ENCODE measurements at regions not wholly inside any gene's neighbourhood (a gene's known extent, or its start where the extent isn't known, plus 50 kb on each side); places are given as distances from the start of the nearest gene placed in this dataset.

DNA sequence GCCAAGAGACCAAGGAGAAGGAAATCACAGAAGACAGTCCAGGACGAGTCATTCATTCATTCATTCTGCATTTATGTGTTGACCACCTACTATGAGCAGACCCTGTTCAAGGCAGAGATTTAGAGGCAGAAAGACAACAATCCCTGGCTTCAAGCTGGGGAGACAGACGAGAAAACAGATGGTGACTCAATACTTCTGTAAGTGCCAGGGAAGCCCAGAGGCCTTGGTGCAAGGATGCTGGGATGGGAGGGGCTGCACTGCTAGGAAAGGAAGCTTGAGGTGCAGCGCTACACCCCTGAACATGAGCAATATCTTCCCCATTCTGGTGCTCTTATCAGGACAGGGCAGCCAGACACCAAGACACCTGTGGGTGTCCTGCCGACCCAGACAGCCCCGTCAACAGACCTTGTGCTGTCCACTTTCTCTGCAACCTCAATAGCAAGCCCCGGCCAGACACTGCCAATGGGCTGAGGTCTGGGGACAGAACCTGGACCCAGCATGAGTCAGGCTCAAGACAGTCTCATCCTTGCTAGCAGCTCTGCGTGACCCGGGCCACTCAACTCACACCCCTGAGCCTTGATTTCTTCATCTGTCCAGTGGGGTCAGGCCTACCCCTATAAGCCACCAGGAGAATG is 163.5 kb downstream of the COPRS start:
- Mint-ChIP-seq H3K27me3 (ENCODE audit: low read depth) (no peaks in the 10 kb centered on the region), H3K36me3 (ENCODE audit: low read depth) (no peaks in the 10 kb centered on the region), H3K9me3 (no peaks in the 10 kb centered on the region), H3K4me1 (ENCODE audit: low read depth) (no peaks in the 10 kb centered on the region), H3K27ac (no peak overlapping the region), H3K4me3 (ENCODE audit: low read depth) (no peak overlapping the region)
- intact Hi-C loops (cut with micrococcal nuclease) = no loop called here
- DNase-seq (ENCODE audit: low spot score) = no peak

DNA sequence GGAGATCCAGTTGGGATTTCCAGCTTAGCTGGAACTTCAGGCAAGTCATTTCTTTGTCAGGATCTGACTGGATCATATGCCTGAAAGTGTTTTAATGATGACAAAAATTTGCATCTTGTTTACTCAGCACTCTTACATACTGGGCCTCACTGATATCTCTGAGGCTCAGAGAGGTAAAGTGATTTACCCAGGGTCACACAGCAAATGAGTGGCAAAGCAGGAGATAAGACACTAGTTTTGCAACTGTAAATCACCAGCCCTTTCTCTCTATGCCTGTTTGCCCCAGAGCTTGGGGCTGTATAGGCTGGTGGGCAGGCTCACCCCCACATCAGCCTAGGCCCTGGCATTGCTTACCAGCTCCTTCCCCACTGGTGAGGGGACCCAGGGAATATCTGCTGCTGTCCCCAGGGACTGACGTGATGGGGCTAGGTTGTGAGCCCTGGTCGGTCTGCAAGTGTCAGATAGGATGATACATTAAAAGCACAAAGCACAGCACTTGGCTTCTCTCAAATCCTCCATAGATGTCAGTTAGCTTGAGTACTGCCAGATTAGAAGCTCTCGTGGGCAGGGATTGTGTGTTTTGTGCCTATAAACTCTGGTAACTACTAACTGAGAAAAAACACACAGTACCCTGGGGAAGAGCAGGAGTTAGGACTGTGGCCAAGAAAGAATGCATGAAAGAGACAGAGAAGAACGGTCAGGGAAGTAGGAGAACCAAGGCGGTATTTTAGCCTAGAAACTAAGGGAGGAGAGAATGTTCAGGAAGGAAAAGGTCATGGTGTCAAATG is 165.4 kb downstream of the COPRS start:
- H3K27me3 Mint-ChIP-seq (ENCODE audit: low read depth) = no peaks in the 10 kb centered on the region
- no peaks in the 10 kb centered on the region for H3K4me1 Mint-ChIP-seq (ENCODE audit: low read depth)
- H3K9me3 Mint-ChIP-seq = no peaks in the 10 kb centered on the region
- H3K4me3 Mint-ChIP-seq (ENCODE audit: low read depth) = no peak overlapping the region
- intact Hi-C loops (cut with micrococcal nuclease) = no loop called here
- no peak overlapping the region for H3K27ac Mint-ChIP-seq
- DNase-seq (ENCODE audit: low spot score) = no peak
- no peaks in the 10 kb centered on the region for H3K36me3 Mint-ChIP-seq (ENCODE audit: low read depth)

DNA sequence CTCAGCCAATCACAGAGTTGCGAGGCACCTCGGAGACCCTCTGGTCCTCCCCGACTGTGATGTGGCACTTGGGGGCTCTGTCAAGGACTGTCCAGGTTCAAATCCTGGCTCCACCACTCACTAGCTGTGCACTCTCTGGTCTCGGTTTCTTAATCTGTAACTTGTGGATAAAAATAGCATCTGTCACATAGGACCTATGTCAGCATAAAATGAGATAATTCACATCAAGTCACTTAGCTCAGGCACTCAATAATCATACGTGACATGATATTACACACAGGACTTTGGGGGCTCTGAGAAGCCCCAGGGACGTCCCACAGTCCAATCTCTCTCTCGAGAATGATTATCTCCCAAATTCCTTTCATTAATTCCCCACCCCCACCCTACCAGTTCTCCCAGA is 166.4 kb downstream of the COPRS start:
- Mint-ChIP-seq H3K4me1 (ENCODE audit: low read depth) (no peaks in the 10 kb centered on the region), H3K9me3 (no peaks in the 10 kb centered on the region), H3K27ac (no peak overlapping the region), H3K27me3 (ENCODE audit: low read depth) (no peaks in the 10 kb centered on the region), H3K36me3 (ENCODE audit: low read depth) (no peaks in the 10 kb centered on the region), H3K4me3 (ENCODE audit: low read depth) (no peak overlapping the region)
- intact Hi-C loops (cut with micrococcal nuclease) = no loop called here
- no peak for DNase-seq (ENCODE audit: low spot score)

DNA sequence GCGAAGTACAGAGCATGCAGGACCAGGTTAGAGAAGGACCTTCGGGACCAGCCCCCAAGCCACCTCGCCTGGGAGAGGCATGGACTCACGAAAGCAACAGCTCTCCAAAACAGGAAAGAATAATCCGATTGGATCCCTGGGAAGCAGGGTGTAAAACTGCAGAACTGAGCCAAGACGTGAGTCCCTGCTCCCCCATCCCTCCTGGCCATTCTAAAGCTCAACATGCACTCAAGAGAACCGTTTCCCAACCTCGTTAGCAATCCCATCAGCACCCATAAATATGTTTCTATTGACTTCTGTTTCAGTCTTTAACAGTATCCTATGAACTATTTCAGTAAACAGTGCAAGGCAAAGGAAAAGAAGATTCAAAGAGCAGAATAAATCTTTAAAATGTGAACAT is 167.0 kb downstream of the COPRS start:
- intact Hi-C loops (cut with micrococcal nuclease) = no loop called here
- H3K27me3 Mint-ChIP-seq (ENCODE audit: low read depth) = no peaks in the 10 kb centered on the region
- DNase-seq (ENCODE audit: low spot score) = no peak
- no peaks in the 10 kb centered on the region for H3K36me3 Mint-ChIP-seq (ENCODE audit: low read depth)
- H3K4me3 Mint-ChIP-seq (ENCODE audit: low read depth) = no peak overlapping the region
- H3K4me1 Mint-ChIP-seq (ENCODE audit: low read depth) = no peaks in the 10 kb centered on the region
- H3K27ac Mint-ChIP-seq = no peak overlapping the region
- H3K9me3 Mint-ChIP-seq = no peaks in the 10 kb centered on the region

DNA sequence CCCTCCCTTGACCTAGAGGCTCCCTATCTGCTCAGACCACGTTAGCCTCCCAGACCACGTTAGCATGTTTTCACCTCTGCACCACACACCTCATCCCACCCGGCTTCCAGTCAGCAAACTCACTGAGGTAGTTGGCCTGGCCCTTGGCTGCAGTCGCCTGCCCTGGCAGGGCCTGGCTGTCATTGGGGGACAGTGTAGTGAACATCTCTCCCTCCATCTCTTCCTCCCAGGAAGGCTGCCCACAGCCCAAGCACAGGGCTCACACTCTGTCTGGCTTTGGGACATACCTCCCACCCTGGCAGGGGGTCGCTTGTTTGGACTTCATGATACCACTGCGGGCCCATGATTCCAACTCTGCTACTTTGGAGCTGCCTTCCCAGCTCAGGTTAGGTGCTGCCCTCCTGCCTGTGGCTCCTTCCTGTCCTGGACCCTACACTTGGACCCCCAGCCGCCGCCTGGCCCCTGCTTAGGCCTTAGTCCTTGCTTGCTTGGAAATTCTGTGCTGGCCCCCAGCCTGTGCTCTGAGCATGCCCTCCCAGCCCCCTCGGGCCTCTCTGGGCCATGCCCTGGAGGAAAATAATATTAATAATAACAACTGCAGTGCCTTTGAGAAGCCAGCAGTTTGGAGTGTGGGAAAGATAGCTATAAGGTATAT is 167.7 kb downstream of the COPRS start:
- Mint-ChIP-seq H3K4me1 (ENCODE audit: low read depth) (no peaks in the 10 kb centered on the region), H3K27ac (no peak overlapping the region), H3K4me3 (ENCODE audit: low read depth) (no peak overlapping the region), H3K27me3 (ENCODE audit: low read depth) (peaks cover 3% of the 10 kb centered on the region), H3K9me3 (no peaks in the 10 kb centered on the region), H3K36me3 (ENCODE audit: low read depth) (no peaks in the 10 kb centered on the region)
- intact Hi-C loops (cut with micrococcal nuclease) = no loop called here
- DNase-seq (ENCODE audit: low spot score) = no peak

DNA sequence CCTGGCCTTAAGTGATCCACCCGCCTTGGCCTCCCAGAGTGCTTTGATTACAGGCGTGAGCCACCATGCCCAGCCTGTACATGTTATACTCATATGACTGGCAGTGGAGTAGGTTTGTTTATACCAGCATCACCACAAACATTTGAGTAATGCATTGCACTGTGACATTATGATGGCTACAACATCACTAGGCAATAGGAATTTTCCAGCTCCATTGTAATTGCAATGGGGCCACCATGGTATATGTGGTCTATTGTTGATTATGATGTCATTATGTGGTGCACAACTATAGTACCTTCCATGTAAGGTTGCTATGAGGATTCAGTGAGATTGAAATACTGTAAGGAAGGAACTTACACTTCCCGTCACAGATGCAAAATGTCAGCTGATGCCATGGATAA is 168.9 kb downstream of the COPRS start:
- Mint-ChIP-seq H3K36me3 (ENCODE audit: low read depth) (no peaks in the 10 kb centered on the region), H3K9me3 (no peaks in the 10 kb centered on the region), H3K4me1 (ENCODE audit: low read depth) (no peaks in the 10 kb centered on the region), H3K4me3 (ENCODE audit: low read depth) (no peak overlapping the region), H3K27ac (no peak overlapping the region), H3K27me3 (ENCODE audit: low read depth) (peaks cover 3% of the 10 kb centered on the region)
- intact Hi-C loops (cut with micrococcal nuclease) = no loop called here
- DNase-seq (ENCODE audit: low spot score) = no peak

DNA sequence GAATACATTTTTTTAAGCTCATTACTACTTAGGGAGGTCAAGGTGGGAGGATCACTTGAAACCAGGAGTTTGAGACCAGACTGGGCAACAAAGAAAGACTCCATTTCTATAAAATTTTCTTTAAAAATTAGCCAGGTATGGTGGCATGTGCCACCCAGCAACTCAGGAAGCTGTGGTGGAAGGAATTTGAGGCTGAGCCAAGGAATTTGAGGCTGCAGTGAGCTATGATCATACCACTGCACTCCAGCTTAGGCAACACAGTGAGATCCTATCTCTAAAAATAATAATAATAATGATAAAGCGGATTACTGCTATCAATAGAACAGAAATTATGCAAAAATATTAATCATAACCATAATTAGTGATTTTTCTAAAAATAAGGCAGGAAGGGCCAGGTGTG is 170.3 kb downstream of the COPRS start:
- Mint-ChIP-seq H3K36me3 (ENCODE audit: low read depth) (no peaks in the 10 kb centered on the region), H3K9me3 (no peaks in the 10 kb centered on the region), H3K27me3 (ENCODE audit: low read depth) (peaks cover 7% of the 10 kb centered on the region), H3K4me1 (ENCODE audit: low read depth) (no peaks in the 10 kb centered on the region), H3K27ac (no peak overlapping the region), H3K4me3 (ENCODE audit: low read depth) (no peak overlapping the region)
- no peak for DNase-seq (ENCODE audit: low spot score)
- intact Hi-C loops (cut with micrococcal nuclease) = loop anchor here (10.0 kb wide), 1 partner anchor 134 kb away; no protein-coding TSS in a partner anchor

DNA sequence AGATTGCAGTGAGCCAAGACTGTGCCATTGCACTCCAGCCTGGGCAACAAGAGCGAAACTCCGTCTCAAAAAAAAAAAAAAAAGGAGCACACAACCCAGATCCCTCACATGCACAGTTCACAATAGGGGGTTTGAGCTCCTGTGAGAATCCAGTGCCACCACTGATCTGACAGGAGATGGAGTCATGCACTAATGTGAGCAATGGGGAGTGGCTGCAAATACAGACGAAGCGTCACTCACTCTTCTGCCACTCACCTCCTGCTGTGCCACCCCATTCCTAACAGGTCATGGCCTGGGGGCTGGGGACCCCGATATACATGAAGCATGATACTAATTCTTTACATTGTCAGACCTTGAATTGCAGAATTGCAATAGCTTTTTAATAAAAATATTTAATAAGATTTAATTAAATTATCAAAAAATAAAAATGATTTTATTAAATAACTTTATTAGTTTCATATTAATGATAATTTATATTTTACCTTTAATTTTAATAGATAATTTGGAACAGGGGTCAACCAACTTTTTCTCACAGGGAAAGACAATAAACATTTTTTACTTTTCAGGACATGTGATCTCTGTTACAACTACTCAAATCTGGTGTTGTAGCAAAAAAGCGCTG is 171.4 kb downstream of the COPRS start:
- Mint-ChIP-seq H3K4me3 (ENCODE audit: low read depth) (no peak overlapping the region), H3K27me3 (ENCODE audit: low read depth) (peaks cover 13% of the 10 kb centered on the region), H3K9me3 (no peaks in the 10 kb centered on the region), H3K27ac (no peak overlapping the region), H3K4me1 (ENCODE audit: low read depth) (no peaks in the 10 kb centered on the region), H3K36me3 (ENCODE audit: low read depth) (no peaks in the 10 kb centered on the region)
- no peak for DNase-seq (ENCODE audit: low spot score)
- intact Hi-C loops (cut with micrococcal nuclease) = loop anchor here (10.0 kb wide), 1 partner anchor 133 kb away; no protein-coding TSS in a partner anchor

DNA sequence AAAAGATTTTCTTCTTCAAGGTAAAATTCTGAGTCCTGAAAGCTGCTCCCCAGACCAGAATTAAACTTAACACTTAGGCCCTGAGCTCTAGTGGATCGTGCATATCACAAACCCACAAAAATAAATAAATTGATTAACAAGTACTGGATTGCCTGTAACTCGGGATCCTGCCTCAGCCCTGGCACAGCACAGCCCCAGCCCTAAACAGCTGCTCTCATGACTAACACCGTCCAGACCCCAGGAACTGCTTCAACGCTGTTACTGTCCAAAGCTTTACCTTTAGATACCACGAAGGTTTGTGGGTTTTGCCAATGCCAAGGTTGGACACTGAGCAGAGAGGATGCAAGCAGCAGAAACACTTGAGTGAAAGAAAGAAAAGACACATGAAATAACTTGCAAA is 172.5 kb downstream of the COPRS start:
- Mint-ChIP-seq H3K4me1 (ENCODE audit: low read depth) (peaks cover 4% of the 10 kb centered on the region), H3K4me3 (ENCODE audit: low read depth) (no peak overlapping the region), H3K9me3 (no peaks in the 10 kb centered on the region), H3K27me3 (ENCODE audit: low read depth) (peaks cover 18% of the 10 kb centered on the region), H3K27ac (no peak overlapping the region), H3K36me3 (ENCODE audit: low read depth) (no peaks in the 10 kb centered on the region)
- intact Hi-C loops (cut with micrococcal nuclease) = loop anchor here (10.0 kb wide), 1 partner anchor 132 kb away; no protein-coding TSS in a partner anchor
- no peak for DNase-seq (ENCODE audit: low spot score)

DNA sequence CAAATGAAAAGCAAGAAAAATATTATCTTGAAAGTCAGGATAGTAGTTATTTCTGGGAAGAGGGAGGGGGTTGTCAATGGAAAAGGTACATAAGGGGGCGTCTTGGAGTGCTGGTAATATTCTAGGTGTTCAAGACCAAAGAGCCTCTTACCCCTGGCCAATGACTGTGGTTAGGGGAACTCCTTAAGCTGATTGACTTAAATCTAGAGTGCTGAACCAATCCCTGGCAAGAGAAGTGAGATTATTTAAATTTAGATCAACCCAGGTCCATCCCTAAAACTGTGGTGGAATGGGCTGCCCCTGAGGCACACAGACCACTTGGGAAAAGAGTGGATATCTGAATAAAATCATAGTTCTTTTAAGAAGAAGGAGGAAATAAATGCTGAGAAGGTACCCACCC is 174.1 kb downstream of the COPRS start:
- peaks cover 25% of the 10 kb centered on the region for H3K27me3 Mint-ChIP-seq (ENCODE audit: low read depth)
- intact Hi-C loops (cut with micrococcal nuclease) = loop anchor here (10.0 kb wide), 1 partner anchor 130 kb away; no protein-coding TSS in a partner anchor
- H3K9me3 Mint-ChIP-seq = no peaks in the 10 kb centered on the region
- no peak overlapping the region for H3K4me3 Mint-ChIP-seq (ENCODE audit: low read depth)
- no peak for DNase-seq (ENCODE audit: low spot score)
- H3K36me3 Mint-ChIP-seq (ENCODE audit: low read depth) = no peaks in the 10 kb centered on the region
- H3K4me1 Mint-ChIP-seq (ENCODE audit: low read depth) = peaks cover 11% of the 10 kb centered on the region
- no peak overlapping the region for H3K27ac Mint-ChIP-seq

DNA sequence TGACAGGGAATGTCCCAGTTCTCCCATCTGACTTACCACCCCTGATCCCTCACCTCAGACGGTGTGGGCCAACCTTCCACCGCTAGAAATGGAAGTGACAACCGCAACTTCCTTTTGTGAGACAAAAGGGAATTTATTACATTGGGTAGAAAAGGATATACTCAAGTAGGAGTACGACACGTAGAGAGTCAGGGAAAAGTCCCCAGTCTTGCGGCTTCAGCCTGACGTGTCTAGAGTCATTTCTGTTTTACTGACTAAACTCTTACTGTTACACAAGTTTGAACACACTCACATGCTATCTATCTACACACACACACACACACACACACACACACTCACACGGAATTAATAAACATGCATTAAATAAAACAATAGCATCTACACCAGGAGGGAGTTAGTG is 178.9 kb downstream of the COPRS start:
- H3K27ac Mint-ChIP-seq = no peak overlapping the region
- no peak overlapping the region for H3K4me3 Mint-ChIP-seq (ENCODE audit: low read depth)
- intact Hi-C loops (cut with micrococcal nuclease) = loop anchor here (10.0 kb wide), 1 partner anchor 125 kb away; no protein-coding TSS in a partner anchor
- no peaks in the 10 kb centered on the region for H3K36me3 Mint-ChIP-seq (ENCODE audit: low read depth)
- H3K4me1 Mint-ChIP-seq (ENCODE audit: low read depth) = peaks cover 16% of the 10 kb centered on the region
- DNase-seq (ENCODE audit: low spot score) = peak; percentile 12
- no peaks in the 10 kb centered on the region for H3K9me3 Mint-ChIP-seq
- H3K27me3 Mint-ChIP-seq (ENCODE audit: low read depth) = peaks cover 22% of the 10 kb centered on the region

DNA sequence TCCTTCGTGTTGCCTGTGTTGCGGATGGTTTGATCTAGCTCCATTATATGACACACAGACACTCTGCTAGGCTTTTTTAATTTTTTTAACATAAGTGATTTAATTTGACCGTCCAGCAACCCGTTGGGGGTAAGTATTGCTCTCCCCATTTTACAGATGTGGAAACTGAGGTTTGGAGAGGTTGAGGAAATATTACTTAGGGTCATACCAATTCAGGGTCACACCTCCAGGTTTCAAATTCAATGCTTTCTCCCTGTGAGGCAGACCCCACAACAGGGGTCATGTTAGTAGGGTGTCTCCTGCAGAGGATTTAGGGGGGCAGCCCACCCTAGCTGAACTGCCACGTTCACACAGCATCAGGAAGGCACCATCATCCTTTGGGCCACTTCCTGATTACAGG is 179.4 kb downstream of the COPRS start:
- no peak overlapping the region for H3K4me3 Mint-ChIP-seq (ENCODE audit: low read depth)
- H3K27ac Mint-ChIP-seq = no peak overlapping the region
- H3K36me3 Mint-ChIP-seq (ENCODE audit: low read depth) = no peaks in the 10 kb centered on the region
- H3K9me3 Mint-ChIP-seq = no peaks in the 10 kb centered on the region
- H3K4me1 Mint-ChIP-seq (ENCODE audit: low read depth) = peaks cover 16% of the 10 kb centered on the region
- intact Hi-C loops (cut with micrococcal nuclease) = loop anchor here (10.0 kb wide), 1 partner anchor 125 kb away; no protein-coding TSS in a partner anchor
- no peak for DNase-seq (ENCODE audit: low spot score)
- H3K27me3 Mint-ChIP-seq (ENCODE audit: low read depth) = peaks cover 22% of the 10 kb centered on the region
